ENCODE measurements at regions not wholly inside any gene's neighbourhood (a gene's known extent, or its start where the extent isn't known, plus 50 kb on each side); places are given as distances from the start of the nearest gene placed in this dataset.

GRCh38 chr12:111085096-111085495 is 164.7 kb upstream of the MYL2 start:
- no peak for DNase-seq (ENCODE audit: low read depth)
- H3K4me3 ChIP-seq (ENCODE audit: low read depth, low read length), result no peak overlapping the region
- no peak for TF ChIP-seq CTCF (IDR thresholded peaks at IDR 0.05; ENCODE audit: insufficient read depth, low read length)

GRCh38 chr12:111084605-111085004 is 164.2 kb upstream of the MYL2 start:
- no peak for TF ChIP-seq CTCF (IDR thresholded peaks at IDR 0.05; ENCODE audit: insufficient read depth, low read length)
- DNase-seq (ENCODE audit: low read depth), result no peak
- H3K4me3 ChIP-seq (ENCODE audit: low read depth, low read length), result no peak overlapping the region

- TF ChIP-seq CTCF (IDR thresholded peaks at IDR 0.05; ENCODE audit: insufficient read depth, low read length), result no peak
- H3K4me3 ChIP-seq (ENCODE audit: low read depth, low read length), result no peak overlapping the region
- DNase-seq (ENCODE audit: low read depth), result no peak
Observed at GRCh38 chr12:111084158-111084557, 163.8 kb upstream of the MYL2 start.

GRCh38 chr12:111081600-111081999 is 161.2 kb upstream of the MYL2 start:
- TF ChIP-seq CTCF (IDR thresholded peaks at IDR 0.05; ENCODE audit: insufficient read depth, low read length), result no peak
- H3K4me3 ChIP-seq (ENCODE audit: low read depth, low read length), result no peak overlapping the region

GRCh38 chr12:111078731-111079130 is 158.4 kb upstream of the MYL2 start:
- no peak overlapping the region for H3K4me3 ChIP-seq (ENCODE audit: low read depth, low read length)
- no peak for TF ChIP-seq CTCF (IDR thresholded peaks at IDR 0.05; ENCODE audit: insufficient read depth, low read length)
- DNase-seq (ENCODE audit: low read depth), result no peak

More at GRCh38 chr12:111081600-111081999, 161.2 kb upstream of the MYL2 start:
- DNase-seq (ENCODE audit: low read depth), result no peak

- no peak for DNase-seq (ENCODE audit: low read depth)
- TF ChIP-seq CTCF (IDR thresholded peaks at IDR 0.05; ENCODE audit: insufficient read depth, low read length), result no peak
- H3K4me3 ChIP-seq (ENCODE audit: low read depth, low read length), result no peak overlapping the region
Observed at GRCh38 chr12:111076611-111077451, 156.5 kb upstream of the MYL2 start.

All from fibroblast of the aortic adventitia (primary cell).